OCI-LY7 (cell line): ENCODE measurements at regions not wholly inside any gene's neighbourhood (a gene's known extent, or its start where the extent isn't known, plus 50 kb on each side); places are given as distances from the start of the nearest gene placed in this dataset.

Source experiments
- CTCF ChIP-seq: fragments of 200-600 bp; sonication (generic); conservative IDR thresholded peaks from 2 replicates; pipeline ENCODE4 v1.5.1; 2014; ENCODE audit warnings: mild to moderate bottlenecking, antibody characterized with exemption, low read length, moderate library complexity, mixed read lengths
- EZH2phosphoT487 ChIP-seq: fragments of 200-600 bp; sonication (generic); IDR thresholded peaks from 2 replicates; pipeline ENCODE4 v1.6.1; 2018; ENCODE audit warnings: low read depth, borderline replicate concordance, mild to moderate bottlenecking, mixed run types, antibody characterized with exemption, low read length, moderate library complexity, mixed read lengths

GRCh38 chr7:121807078-121807477 is 65.9 kb upstream of the PTPRZ1 start:
- TF ChIP-seq CTCF, result no peak
- no peak for TF ChIP-seq EZH2phosphoT487
